ENCODE measurements at regions not wholly inside any gene's neighbourhood (a gene's known extent, or its start where the extent isn't known, plus 50 kb on each side); places are given as distances from the start of the nearest gene placed in this dataset.

DNA sequence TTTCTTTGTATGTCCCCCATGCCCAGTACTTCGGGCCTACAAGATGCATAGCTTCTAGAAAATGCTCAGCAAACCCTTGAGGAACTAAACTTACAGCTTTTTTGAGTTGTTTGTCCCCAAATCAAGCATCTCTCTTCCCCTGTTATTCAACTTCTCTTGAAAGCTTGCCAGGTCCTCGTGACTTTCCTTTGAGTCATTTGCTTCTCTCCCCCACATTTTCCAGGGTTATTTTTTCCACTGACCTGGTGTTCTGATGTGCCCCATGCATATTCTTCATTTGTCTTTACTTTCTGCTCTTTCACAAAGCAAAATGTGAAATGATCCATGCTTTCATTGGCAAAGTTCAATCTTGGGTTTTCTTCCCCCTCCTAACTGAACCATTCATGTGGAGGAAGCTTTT is 204.8 kb downstream of the TFAP2A start:
- DNase-seq: no peak
- Histone ChIP-seq H3K9me3 (no peaks in the 10 kb centered on the region), H3K27ac (peak overlapping the region in 2 of 8 donors; percentile 18 to 22), H3K27me3 (replicated peaks in 1 of 7) (no peaks in the 10 kb centered on the region), H3K36me3 (no peaks in the 10 kb centered on the region), H3K4me3 (no peak overlapping the region), H3K4me1 (no peaks in the 10 kb centered on the region)
- TF ChIP-seq, protein P1, sequence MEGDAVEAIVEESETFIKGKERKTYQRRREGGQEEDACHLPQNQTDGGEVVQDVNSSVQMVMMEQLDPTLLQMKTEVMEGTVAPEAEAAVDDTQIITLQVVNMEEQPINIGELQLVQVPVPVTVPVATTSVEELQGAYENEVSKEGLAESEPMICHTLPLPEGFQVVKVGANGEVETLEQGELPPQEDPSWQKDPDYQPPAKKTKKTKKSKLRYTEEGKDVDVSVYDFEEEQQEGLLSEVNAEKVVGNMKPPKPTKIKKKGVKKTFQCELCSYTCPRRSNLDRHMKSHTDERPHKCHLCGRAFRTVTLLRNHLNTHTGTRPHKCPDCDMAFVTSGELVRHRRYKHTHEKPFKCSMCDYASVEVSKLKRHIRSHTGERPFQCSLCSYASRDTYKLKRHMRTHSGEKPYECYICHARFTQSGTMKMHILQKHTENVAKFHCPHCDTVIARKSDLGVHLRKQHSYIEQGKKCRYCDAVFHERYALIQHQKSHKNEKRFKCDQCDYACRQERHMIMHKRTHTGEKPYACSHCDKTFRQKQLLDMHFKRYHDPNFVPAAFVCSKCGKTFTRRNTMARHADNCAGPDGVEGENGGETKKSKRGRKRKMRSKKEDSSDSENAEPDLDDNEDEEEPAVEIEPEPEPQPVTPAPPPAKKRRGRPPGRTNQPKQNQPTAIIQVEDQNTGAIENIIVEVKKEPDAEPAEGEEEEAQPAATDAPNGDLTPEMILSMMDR (IDR thresholded peaks at IDR 0.05 in 8 of 11, conservative IDR thresholded peaks at IDR 0.05 in 3 of 11): no peak
- TF ChIP-seq POLR2A (IDR thresholded peaks at IDR 0.05) (no peak), POLR2AphosphoS5 (IDR thresholded peaks at IDR 0.05) (no peak)
- intact Hi-C loops (cut with DNase I; ENCODE audit: low total_unique reads): no loop called here
- WGBS, 5 donors: 5 to 45% (median 20%) methylated on average over 2 of the region's 2 CpGs

DNA sequence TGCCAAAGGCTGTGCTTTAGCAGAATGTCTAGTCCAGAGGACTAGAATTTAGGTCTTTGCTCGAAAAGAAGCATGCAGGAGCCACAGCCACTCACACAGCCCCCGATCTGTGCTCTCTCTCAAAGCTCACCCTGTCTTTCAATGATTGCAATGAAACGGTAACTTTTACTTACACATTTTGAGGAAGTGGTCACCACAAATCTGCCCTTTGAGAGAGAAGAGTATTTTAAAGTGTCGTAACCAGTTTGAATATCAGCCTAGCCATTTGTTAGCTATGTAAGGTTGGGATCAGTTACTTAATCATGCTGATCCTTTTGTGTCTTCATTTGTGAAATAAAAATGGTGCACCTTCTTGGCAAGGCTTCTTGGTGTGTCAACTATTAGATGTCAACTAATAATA is 209.0 kb downstream of the TFAP2A start:
- H3K4me3 ChIP-seq: no peak overlapping the region
- 18 to 27% (median 24%) methylated on average over 4 of the region's 4 CpGs for WGBS, 5 donors
- no peaks in the 10 kb centered on the region for H3K4me1 ChIP-seq
- H3K36me3 ChIP-seq: no peaks in the 10 kb centered on the region
- peaks cover 0 to 7% (median 0%) of the 10 kb centered on the region in 8 donors for H3K9me3 ChIP-seq
- TF ChIP-seq, protein P1 (IDR thresholded peaks at IDR 0.05 in 8 of 11, conservative IDR thresholded peaks at IDR 0.05 in 3 of 11): no peak
- TF ChIP-seq POLR2AphosphoS5 (IDR thresholded peaks at IDR 0.05): no peak
- TF ChIP-seq POLR2A (IDR thresholded peaks at IDR 0.05): no peak
- no peak for DNase-seq
- H3K27me3 ChIP-seq (replicated peaks in 1 of 7): no peaks in the 10 kb centered on the region
- intact Hi-C loops (cut with DNase I; ENCODE audit: low total_unique reads): no loop called here
- H3K27ac ChIP-seq: no peak overlapping the region

- Histone ChIP-seq H3K36me3 (no peaks in the 10 kb centered on the region), H3K27me3 (replicated peaks in 1 of 7) (no peaks in the 10 kb centered on the region), H3K4me1 (no peaks in the 10 kb centered on the region), H3K9me3 (peaks cover 0 to 15% (median 0%) of the 10 kb centered on the region in 8 donors), H3K4me3 (no peak overlapping the region), H3K27ac (peak overlapping the region in 1 of 8 donors; percentile 15)
- WGBS, 5 donors: 16 to 52% (median 29%) methylated on average over 3 of the region's 3 CpGs
- intact Hi-C loops (cut with DNase I; ENCODE audit: low total_unique reads): no loop called here
- no peak for DNase-seq
- TF ChIP-seq, protein P1 (IDR thresholded peaks at IDR 0.05 in 8 of 11, conservative IDR thresholded peaks at IDR 0.05 in 3 of 11): no peak
Observed at GRCh38 chr6:10205120-10205519, 209.8 kb downstream of the TFAP2A start.

GRCh38 chr6:10203651-10204050 is 211.2 kb downstream of the TFAP2A start:
- no peak for DNase-seq
- H3K4me1 ChIP-seq: no peaks in the 10 kb centered on the region
- no peaks in the 10 kb centered on the region for H3K36me3 ChIP-seq
- peaks cover 0 to 19% (median 0%) of the 10 kb centered on the region in 8 donors for H3K9me3 ChIP-seq
- WGBS, 5 donors: 59 to 94% (median 71%) methylated on average over 1 of the region's 1 CpG
- H3K27ac ChIP-seq: no peak overlapping the region
- no peaks in the 10 kb centered on the region for H3K27me3 ChIP-seq (replicated peaks in 1 of 7)
- intact Hi-C loops (cut with DNase I; ENCODE audit: low total_unique reads): no loop called here
- H3K4me3 ChIP-seq: no peak overlapping the region
- TF ChIP-seq POLR2A (IDR thresholded peaks at IDR 0.05): no peak
- no peak for TF ChIP-seq POLR2AphosphoS5 (IDR thresholded peaks at IDR 0.05)
- TF ChIP-seq, protein P1 (IDR thresholded peaks at IDR 0.05 in 8 of 11, conservative IDR thresholded peaks at IDR 0.05 in 3 of 11): no peak

All from spleen (tissue), 11 donors.